H1 (cell line): ENCODE measurements at regions not wholly inside any gene's neighbourhood (a gene's known extent, or its start where the extent isn't known, plus 50 kb on each side); places are given as distances from the start of the nearest gene placed in this dataset.

Experiments used
- CTCF ChIA-PET: fragments of 300-600 bp; sonication (Branson Sonifier 250); formaldehyde crosslinking; loops from one replicate; lab custom pipeline; 2021; ENCODE audit not compliant: partially characterized antibody; lab: Charles Lee
- POLR2A ChIA-PET: fragments of 300-600 bp; sonication (Branson Sonifier 250); formaldehyde crosslinking; loops from one replicate; lab custom pipeline; 2021; ENCODE audit warnings: inconsistent platforms; ENCODE audit not compliant: partially characterized antibody; lab: Charles Lee
- DNase-seq, 2 experiments: peaks; one replicate each; pipeline versions ENCODE4 v3.0.0 to v3.0.0-alpha.2; 2010 to 2022; ENCODE audit warnings: low spot score in 2 of 2, low read depth in 1 of 2, mixed read lengths in 1 of 2
- FAIRE-seq: peaks from 2 replicates; lab custom pipeline; 2011; peaks lifted over from hg19 to GRCh38; lab: Jason Lieb, UNC
- H2AFZ ChIP-seq: 2 replicates; pipeline ENCODE4 v1.8.1; 2012; ENCODE audit warnings: low read length, inconsistent platforms
- H2AK5ac ChIP-seq: 2 replicates; pipeline ENCODE4 v1.6.1; 2013; ENCODE audit warnings: low read depth, low read length
- H2BK120ac ChIP-seq: replicated peaks from 2 replicates; pipeline ENCODE3; 2013; ENCODE audit warnings: low read depth, low read length, inconsistent platforms
- H2BK12ac ChIP-seq: 2 replicates; pipeline ENCODE4 v1.6.1; 2013; ENCODE audit warnings: low read depth, low read length
- H2BK15ac ChIP-seq: 2 replicates; pipeline ENCODE4 v1.6.1; 2013; ENCODE audit warnings: low read length
- H2BK20ac ChIP-seq: 2 replicates; pipeline ENCODE4 v1.6.1; 2013; ENCODE audit warnings: low read length
- H2BK5ac ChIP-seq: 2 replicates; pipeline ENCODE4 v1.6.1; 2013; ENCODE audit warnings: low read depth, low read length
- H3K14ac ChIP-seq: 2 replicates; pipeline ENCODE4 v1.6.1; 2013; ENCODE audit warnings: inconsistent platforms; ENCODE audit not compliant: insufficient read length
- H3K18ac ChIP-seq: 2 replicates; pipeline ENCODE4 v1.6.1; 2013; ENCODE audit warnings: low read length; ENCODE audit errors: extremely low read depth
- H3K23ac ChIP-seq: 2 replicates; pipeline ENCODE4 v1.6.1; 2013; ENCODE audit warnings: inconsistent platforms; ENCODE audit not compliant: insufficient read length
- H3K23me2 ChIP-seq: 2 replicates; pipeline ENCODE4 v1.6.1; 2013; ENCODE audit warnings: low read depth, low read length
- H3K27ac ChIP-seq: 2 replicates; pipeline ENCODE4 v1.6.1; 2011; ENCODE audit warnings: low read depth, low read length, inconsistent platforms
- H3K27me3 ChIP-seq, 4 experiments: replicated peaks in 1 of 4; 1 replicate in 1 of 4; 2 replicates in 3 of 4; pipeline versions ENCODE4 v1.6.1 to v1.8.1; 2011 to 2013; ENCODE audit warnings: low read length in 3 of 4, mild to moderate bottlenecking in 3 of 4, inconsistent platforms in 2 of 4, mixed read lengths in 2 of 4, moderate library complexity in 1 of 4; ENCODE audit not compliant: control insufficient read depth in 3 of 4, insufficient read depth in 3 of 4; ENCODE audit errors: extremely low read depth in 1 of 4
- H3K36me3 ChIP-seq, 4 experiments: 2 replicates each; pipeline versions ENCODE4 v1.6.1 to v1.8.1; 2011 to 2013; ENCODE audit warnings: mild to moderate bottlenecking in 4 of 4, low read length in 3 of 4, moderate library complexity in 2 of 4, control low read depth in 1 of 4, inconsistent platforms in 1 of 4; ENCODE audit not compliant: insufficient read depth in 4 of 4, control insufficient read depth in 2 of 4
- H3K4ac ChIP-seq: replicated peaks from 2 replicates; pipeline ENCODE3; 2013; ENCODE audit warnings: low read length, low read depth, mixed read lengths, inconsistent platforms; ENCODE audit not compliant: insufficient read length
- H3K4me1 ChIP-seq, 4 experiments: replicated peaks in 1 of 4; 1 replicate in 1 of 4; 2 replicates in 3 of 4; pipeline versions ENCODE4 v1.6.1 to v1.8.1; 2011 to 2013; ENCODE audit warnings: low read length in 3 of 4, inconsistent platforms in 2 of 4, mixed read lengths in 1 of 4; ENCODE audit not compliant: insufficient read depth in 4 of 4, control insufficient read depth in 3 of 4
- H3K4me2 ChIP-seq, 2 experiments: 2 replicates each; pipeline versions ENCODE4 v1.6.1 to v1.8.1; 2011 to 2013; ENCODE audit warnings: low read depth in 2 of 2, low read length in 2 of 2, control low read depth in 1 of 2, inconsistent platforms in 1 of 2, mild to moderate bottlenecking in 1 of 2; ENCODE audit not compliant: insufficient read depth in 1 of 2
- H3K4me3 ChIP-seq, 4 experiments: fragments of 200-600, 300-600 bp in 1 of 4; sonication (generic), shearing (Covaris generic), sonication (Bioruptor Twin) in 1 of 4; 2 replicates each; pipeline versions ENCODE4 v1.5.1 to v1.8.1; 2011 to 2016; ENCODE audit warnings: low read length in 4 of 4, low read depth in 3 of 4, control low read depth in 2 of 4, inconsistent platforms in 2 of 4, mild to moderate bottlenecking in 2 of 4, mixed read lengths in 1 of 4, moderate library complexity in 1 of 4; ENCODE audit not compliant: insufficient read depth in 2 of 4; ENCODE audit errors: extremely low read depth in 1 of 4
- H3K56ac ChIP-seq: replicated peaks from 2 replicates; pipeline ENCODE3; 2013; ENCODE audit warnings: low read depth, mild to moderate bottlenecking, mixed read lengths, low read length, inconsistent platforms; ENCODE audit not compliant: insufficient read length
- H3K79me1 ChIP-seq: 2 replicates; pipeline ENCODE4 v1.6.1; 2013; ENCODE audit warnings: low read depth, low read length, control low read depth
- H3K79me2 ChIP-seq, 2 experiments: 2 replicates each; pipeline versions ENCODE4 v1.6.1 to v1.8.1; 2012 to 2013; ENCODE audit warnings: low read length in 2 of 2, mild to moderate bottlenecking in 2 of 2, inconsistent platforms in 1 of 2; ENCODE audit not compliant: insufficient read depth in 2 of 2, control insufficient read depth in 1 of 2
- H3K9ac ChIP-seq, 4 experiments: replicated peaks in 1 of 4; 1 replicate in 1 of 4; 2 replicates in 3 of 4; pipeline versions ENCODE4 v1.6.1 to v1.8.1; 2011 to 2013; ENCODE audit warnings: low read depth in 3 of 4, low read length in 3 of 4, control low read depth in 2 of 4, mild to moderate bottlenecking in 2 of 4, moderate library complexity in 2 of 4, inconsistent platforms in 1 of 4; ENCODE audit errors: extremely low read depth in 1 of 4
- H3K9me3 ChIP-seq, 2 experiments: 2 replicates each; pipeline versions ENCODE4 v1.6.1 to v1.8.1; 2012 to 2013; ENCODE audit warnings: mild to moderate bottlenecking in 2 of 2, moderate library complexity in 2 of 2, control low read depth in 1 of 2, inconsistent platforms in 1 of 2, low read depth in 1 of 2, low read length in 1 of 2, mixed read lengths in 1 of 2; ENCODE audit not compliant: insufficient read depth in 2 of 2
- H4K20me1 ChIP-seq, 2 experiments: replicated peaks in 1 of 2; 2 replicates each; pipeline versions ENCODE3 to v1.8.1; 2011 to 2013; ENCODE audit warnings: inconsistent platforms in 2 of 2, low read length in 2 of 2, mild to moderate bottlenecking in 1 of 2; ENCODE audit not compliant: insufficient read depth in 2 of 2, control insufficient read depth in 1 of 2
- H4K5ac ChIP-seq: 2 replicates; pipeline ENCODE4 v1.6.1; 2013; ENCODE audit warnings: low read length, low read depth, mixed read lengths, inconsistent platforms; ENCODE audit not compliant: insufficient read length
- H4K8ac ChIP-seq: 2 replicates; pipeline ENCODE4 v1.8.0; 2013; ENCODE audit warnings: mild to moderate bottlenecking, moderate library complexity, low read length, inconsistent platforms; ENCODE audit not compliant: insufficient read depth; ENCODE audit errors: extremely low read depth
- H4K91ac ChIP-seq: replicated peaks from 2 replicates; pipeline ENCODE3; 2013; ENCODE audit warnings: low read length, mixed read lengths, inconsistent platforms; ENCODE audit not compliant: insufficient read length
- CBX5 ChIP-seq: fragments of 300-800, 300-1000 bp; sonication (generic); IDR thresholded peaks from 2 replicates; pipeline ENCODE4 v1.7.1; 2016; ENCODE audit warnings: antibody characterized with exemption, low read length, low read depth
- KDM5A ChIP-seq: fragments of 200-600 bp; IDR thresholded peaks from 2 replicates; pipeline ENCODE4 v1.7.1; 2012; ENCODE audit warnings: mild to moderate bottlenecking, low read length, inconsistent platforms, mixed read lengths
- SIRT6 ChIP-seq: IDR thresholded peaks from one replicate; pipeline ENCODE4 v1.7.1; 2012; ENCODE audit warnings: low read length, inconsistent platforms
- ZNF274 ChIP-seq: IDR thresholded peaks from 2 replicates; pipeline ENCODE4 v1.7.0; 2012; ENCODE audit warnings: low read length, borderline replicate concordance; ENCODE audit errors: extremely low read depth
- TF ChIP-seq, protein P1 (sequence below), 3 experiments: IDR thresholded peaks; 1 replicate in 2 of 3; 2 replicates in 1 of 3; pipeline versions ENCODE4 v1.5.1 to v1.6.1; 2011; ENCODE audit warnings: low read length in 3 of 3, mild to moderate bottlenecking in 3 of 3, inconsistent platforms in 2 of 3, low read depth in 1 of 3, moderate library complexity in 1 of 3; ENCODE audit not compliant: insufficient read depth in 1 of 3; ENCODE audit errors: control extremely low read depth in 1 of 3

DNA sequence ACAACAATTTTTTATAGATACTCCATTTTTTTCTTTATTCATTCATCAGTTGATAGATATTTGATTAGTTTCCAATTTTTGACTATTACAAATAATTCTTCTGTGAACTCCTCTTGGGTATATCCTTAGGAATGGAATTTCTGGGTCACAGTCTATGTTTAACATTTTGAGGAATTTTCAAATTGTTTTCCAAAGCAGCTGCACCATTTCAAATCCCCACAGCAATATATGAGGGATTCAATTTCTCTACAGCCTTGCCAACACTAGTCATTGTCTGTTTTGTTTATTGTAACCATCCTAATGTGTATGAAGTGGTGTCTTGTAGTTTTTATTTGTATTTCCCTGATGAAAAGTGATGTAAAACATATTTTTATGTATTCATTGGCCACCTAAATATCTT, 320.3 kb upstream of the DEFB112 start:
- Histone ChIP-seq H3K9me3 (no peaks in the 10 kb centered on the region), H3K27me3 (no peaks in the 10 kb centered on the region), H3K27ac (no peak overlapping the region), H3K14ac (no peak overlapping the region), H3K4ac (no peak overlapping the region), H3K4me3 (no peak overlapping the region), H4K91ac (no peak overlapping the region), H3K4me1 (no peaks in the 10 kb centered on the region), H2BK15ac (no peak overlapping the region), H2AFZ (no peak overlapping the region), H2BK120ac (no peak overlapping the region), H3K23me2 (no peaks in the 10 kb centered on the region), H4K20me1 (no peaks in the 10 kb centered on the region), H4K8ac (no peak overlapping the region), H2AK5ac (no peak overlapping the region), H3K56ac (no peak overlapping the region), H3K36me3 (no peaks in the 10 kb centered on the region), H4K5ac (no peak overlapping the region), H3K79me2 (no peaks in the 10 kb centered on the region), H3K18ac (no peak overlapping the region), H3K23ac (no peak overlapping the region), H3K9ac (no peak overlapping the region), H3K79me1 (no peaks in the 10 kb centered on the region), H3K4me2 (no peak overlapping the region), H2BK5ac (no peak overlapping the region), H2BK12ac (no peak overlapping the region), H2BK20ac (no peak overlapping the region)
- CTCF ChIA-PET, result no interaction called here
- FAIRE-seq (no peak), DNase-seq (no peak)
- TF ChIP-seq, protein P1, sequence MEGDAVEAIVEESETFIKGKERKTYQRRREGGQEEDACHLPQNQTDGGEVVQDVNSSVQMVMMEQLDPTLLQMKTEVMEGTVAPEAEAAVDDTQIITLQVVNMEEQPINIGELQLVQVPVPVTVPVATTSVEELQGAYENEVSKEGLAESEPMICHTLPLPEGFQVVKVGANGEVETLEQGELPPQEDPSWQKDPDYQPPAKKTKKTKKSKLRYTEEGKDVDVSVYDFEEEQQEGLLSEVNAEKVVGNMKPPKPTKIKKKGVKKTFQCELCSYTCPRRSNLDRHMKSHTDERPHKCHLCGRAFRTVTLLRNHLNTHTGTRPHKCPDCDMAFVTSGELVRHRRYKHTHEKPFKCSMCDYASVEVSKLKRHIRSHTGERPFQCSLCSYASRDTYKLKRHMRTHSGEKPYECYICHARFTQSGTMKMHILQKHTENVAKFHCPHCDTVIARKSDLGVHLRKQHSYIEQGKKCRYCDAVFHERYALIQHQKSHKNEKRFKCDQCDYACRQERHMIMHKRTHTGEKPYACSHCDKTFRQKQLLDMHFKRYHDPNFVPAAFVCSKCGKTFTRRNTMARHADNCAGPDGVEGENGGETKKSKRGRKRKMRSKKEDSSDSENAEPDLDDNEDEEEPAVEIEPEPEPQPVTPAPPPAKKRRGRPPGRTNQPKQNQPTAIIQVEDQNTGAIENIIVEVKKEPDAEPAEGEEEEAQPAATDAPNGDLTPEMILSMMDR (IDR thresholded peaks at IDR 0.05; ENCODE audit: control extremely low read depth in 1 of 3, insufficient read depth in 1 of 3, low read depth in 1 of 3, low read length in 3 of 3), result no peak
- TF ChIP-seq CBX5, result no peak
- TF ChIP-seq SIRT6, result no peak
- no peak for TF ChIP-seq KDM5A
- TF ChIP-seq ZNF274, result no peak
- TF ChIP-seq, all 59 proteins: peak for 0
- POLR2A ChIA-PET, result no interaction called here
